GM12874 (cell line): ENCODE measurements at regions not wholly inside any gene's neighbourhood (a gene's known extent, or its start where the extent isn't known, plus 50 kb on each side); places are given as distances from the start of the nearest gene placed in this dataset.

Experiments
- CTCF ChIP-seq: IDR thresholded peaks from 2 replicates; pipeline ENCODE4 v1.5.1; 2011; ENCODE audit warnings: low read depth, mild to moderate bottlenecking, control low read depth, low read length, moderate library complexity; ENCODE audit not compliant: insufficient read depth

GRCh38 chr14:58796242-58797009 is 158.7 kb downstream of the DACT1 start:
- TF ChIP-seq CTCF: no peak

- TF ChIP-seq CTCF: no peak
These were observed 159.3 kb downstream of the DACT1 start for GRCh38 chr14:58797010-58797429.

GRCh38 chr14:58798173-58798572 is 160.4 kb downstream of the DACT1 start:
- no peak for TF ChIP-seq CTCF

- no peak for TF ChIP-seq CTCF
These were observed 163.3 kb downstream of the DACT1 start for GRCh38 chr14:58801086-58801485.

GRCh38 chr14:58805057-58805456 is 167.3 kb downstream of the DACT1 start:
- TF ChIP-seq CTCF: no peak

- TF ChIP-seq CTCF: no peak
These were observed 168.0 kb downstream of the DACT1 start for GRCh38 chr14:58805605-58806409.

GRCh38 chr14:58807191-58807590 is 169.4 kb downstream of the DACT1 start:
- no peak for TF ChIP-seq CTCF
